Karpas-422 (cell line): ENCODE measurements at regions not wholly inside any gene's neighbourhood (a gene's known extent, or its start where the extent isn't known, plus 50 kb on each side); places are given as distances from the start of the nearest gene placed in this dataset.

Source experiments
- DNase-seq: peaks from one replicate; pipeline ENCODE4 v3.0.0-alpha.2; 2015
- H2AFZ ChIP-seq: fragments of 200-600 bp; sonication (generic); 2 replicates; pipeline ENCODE4 v1.6.1; 2014; ENCODE audit warnings: antibody characterized with exemption, low read length, mixed read lengths
- H3K27ac ChIP-seq: fragments of 200-600 bp; sonication (generic); 2 replicates; pipeline ENCODE4 v1.5.1; 2014; ENCODE audit warnings: mild to moderate bottlenecking, low read length, moderate library complexity
- H3K27me3 ChIP-seq: fragments of 200-600 bp; sonication (generic); 2 replicates; pipeline ENCODE4 v1.6.1; 2014; ENCODE audit warnings: low read length, mixed read lengths
- H3K36me3 ChIP-seq: fragments of 200-600 bp; sonication (generic); 2 replicates; pipeline ENCODE4 v1.6.1; 2014; ENCODE audit warnings: low read length, mixed read lengths; ENCODE audit not compliant: insufficient read depth
- H3K4me1 ChIP-seq: fragments of 200-600 bp; sonication (generic); 2 replicates; pipeline ENCODE4 v1.6.1; 2014; ENCODE audit warnings: mild to moderate bottlenecking, low read length, mixed read lengths
- H3K4me2 ChIP-seq: fragments of 200-600 bp; sonication (generic); 2 replicates; pipeline ENCODE4 v1.6.1; 2014; ENCODE audit warnings: low read length, low read depth, mild to moderate bottlenecking; ENCODE audit not compliant: poor library complexity, severe bottlenecking
- H3K4me3 ChIP-seq: fragments of 200-600 bp; sonication (generic); 2 replicates; pipeline ENCODE4 v1.5.1; 2014; ENCODE audit warnings: mild to moderate bottlenecking, antibody characterized with exemption, low read length, mixed read lengths
- H3K79me2 ChIP-seq: fragments of 200-600 bp; sonication (generic); 2 replicates; pipeline ENCODE4 v1.6.1; 2014; ENCODE audit warnings: mild to moderate bottlenecking, low read length, mixed read lengths
- H3K9ac ChIP-seq: fragments of 200-600 bp; sonication (generic); 2 replicates; pipeline ENCODE4 v1.6.0; 2014; ENCODE audit warnings: low read length
- H3K9me2 ChIP-seq: fragments of 200-600 bp; sonication (generic), shearing (Covaris generic); replicated peaks from 2 replicates; pipeline ENCODE4 v1.6.0; 2014; ENCODE audit warnings: mild to moderate bottlenecking, low read length, moderate library complexity; ENCODE audit not compliant: insufficient read depth
- H3K9me3 ChIP-seq: fragments of 300-700, 200-600 bp; sonication (generic); 2 replicates; pipeline ENCODE4 v1.6.1; 2014; ENCODE audit warnings: low read length, mixed read lengths
- H4K20me1 ChIP-seq: fragments of 200-600 bp; sonication (generic); 2 replicates; pipeline ENCODE4 v1.6.1; 2014; ENCODE audit warnings: mild to moderate bottlenecking, antibody characterized with exemption, low read length, low read depth; ENCODE audit not compliant: insufficient read depth

DNA sequence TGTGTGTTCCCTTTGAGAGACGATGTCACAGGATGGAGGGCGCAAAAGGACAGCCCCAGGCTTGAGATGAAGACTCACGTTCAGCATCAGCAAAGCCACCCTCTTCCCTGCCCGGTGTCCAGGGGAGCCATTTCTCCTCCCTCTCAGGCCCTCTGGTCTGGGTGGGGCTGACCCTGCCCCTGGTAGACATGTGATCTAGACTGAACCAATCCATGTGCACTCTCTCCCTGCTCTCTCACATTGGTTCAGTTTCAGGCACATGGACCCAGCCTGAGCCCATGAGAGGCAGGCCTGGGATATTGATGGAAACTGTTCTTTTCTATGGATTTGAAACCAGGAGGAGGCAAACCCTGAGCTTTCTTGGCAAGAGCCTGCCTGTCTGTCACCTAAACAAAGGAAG is 115.6 kb upstream of the IGSF21 start:
- no peak overlapping the region for H2AFZ ChIP-seq
- no peak for DNase-seq
- no peaks in the 10 kb centered on the region for H3K4me1 ChIP-seq
- H3K27me3 ChIP-seq: no peaks in the 10 kb centered on the region
- H3K27ac ChIP-seq: no peak overlapping the region
- no peaks in the 10 kb centered on the region for H4K20me1 ChIP-seq
- H3K4me3 ChIP-seq: no peak overlapping the region
- H3K9ac ChIP-seq: no peak overlapping the region
- H3K4me2 ChIP-seq: no peak overlapping the region
- no peaks in the 10 kb centered on the region for H3K9me2 ChIP-seq
- H3K9me3 ChIP-seq: no peaks in the 10 kb centered on the region
- no peaks in the 10 kb centered on the region for H3K79me2 ChIP-seq
- no peaks in the 10 kb centered on the region for H3K36me3 ChIP-seq

DNA sequence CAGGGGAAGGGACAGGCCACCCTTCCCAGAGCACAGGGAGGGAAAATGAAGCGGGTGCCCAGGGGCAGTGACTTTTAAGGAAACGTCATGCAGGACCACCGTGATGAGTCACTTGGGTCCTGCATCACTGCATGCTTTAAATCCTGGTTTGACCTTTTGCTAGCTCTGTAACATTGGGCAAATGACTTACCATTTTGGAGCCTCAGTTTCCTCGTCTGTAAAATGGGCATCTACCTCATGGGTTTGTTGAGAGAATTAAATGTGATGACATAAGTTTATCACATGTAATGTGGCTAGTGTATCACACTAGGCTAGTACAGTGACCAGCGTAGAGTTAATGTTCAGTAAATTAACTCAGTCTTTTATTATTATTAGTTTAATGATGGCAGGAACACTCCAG is 114.8 kb upstream of the IGSF21 start:
- H4K20me1 ChIP-seq: no peaks in the 10 kb centered on the region
- no peak for DNase-seq
- no peaks in the 10 kb centered on the region for H3K9me2 ChIP-seq
- H2AFZ ChIP-seq: no peak overlapping the region
- H3K27me3 ChIP-seq: no peaks in the 10 kb centered on the region
- H3K9ac ChIP-seq: no peak overlapping the region
- H3K27ac ChIP-seq: no peak overlapping the region
- no peak overlapping the region for H3K4me2 ChIP-seq
- H3K4me1 ChIP-seq: no peaks in the 10 kb centered on the region
- H3K36me3 ChIP-seq: no peaks in the 10 kb centered on the region
- no peaks in the 10 kb centered on the region for H3K9me3 ChIP-seq
- H3K4me3 ChIP-seq: no peak overlapping the region
- H3K79me2 ChIP-seq: no peaks in the 10 kb centered on the region

DNA sequence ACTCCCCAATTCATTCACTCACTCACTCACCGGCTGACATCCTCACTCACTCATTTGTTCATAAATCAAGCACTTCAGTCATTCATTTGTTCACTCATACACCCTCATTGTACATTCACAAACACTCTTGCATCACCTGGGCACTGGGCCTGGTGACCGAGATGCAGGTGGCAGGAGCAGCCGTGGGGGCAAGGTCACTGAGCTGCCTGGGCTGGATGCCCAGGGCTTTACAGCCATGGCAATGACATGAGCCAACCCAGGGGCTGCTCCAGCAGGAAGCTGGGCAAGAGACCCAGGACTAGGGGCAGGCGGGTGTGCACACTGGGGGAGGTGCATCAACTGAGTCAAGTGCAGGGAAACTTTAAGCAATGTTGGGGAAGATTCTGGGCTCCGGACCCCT is 113.6 kb upstream of the IGSF21 start:
- no peak for DNase-seq
- Histone ChIP-seq H3K9me3 (no peaks in the 10 kb centered on the region), H3K9me2 (no peaks in the 10 kb centered on the region), H3K4me1 (no peaks in the 10 kb centered on the region), H3K36me3 (no peaks in the 10 kb centered on the region), H4K20me1 (no peaks in the 10 kb centered on the region), H3K27me3 (no peaks in the 10 kb centered on the region), H3K4me2 (no peak overlapping the region), H3K4me3 (no peak overlapping the region), H3K27ac (no peak overlapping the region), H2AFZ (no peak overlapping the region), H3K9ac (no peak overlapping the region), H3K79me2 (no peaks in the 10 kb centered on the region)

DNA sequence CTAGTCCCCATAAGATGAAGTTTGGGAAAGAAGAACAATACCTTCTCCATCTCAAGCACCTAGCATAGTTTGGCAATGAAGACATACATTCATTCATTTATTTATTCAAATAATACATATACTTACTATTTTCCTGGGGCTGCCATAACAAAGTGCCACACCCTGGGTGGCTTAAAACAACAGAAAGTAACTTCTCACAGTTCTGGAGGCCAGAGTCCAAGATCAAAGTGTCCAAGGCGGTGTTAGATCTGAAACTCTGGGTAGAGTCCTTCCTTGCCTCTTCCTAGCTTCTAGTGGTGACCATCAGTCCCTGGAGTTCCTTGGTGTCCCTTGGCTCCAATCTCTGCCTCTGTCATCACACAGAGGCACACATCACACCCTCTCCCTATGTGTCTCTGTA is 112.1 kb upstream of the IGSF21 start:
- no peaks in the 10 kb centered on the region for H3K4me1 ChIP-seq
- no peak overlapping the region for H2AFZ ChIP-seq
- H3K9me2 ChIP-seq: no peaks in the 10 kb centered on the region
- no peaks in the 10 kb centered on the region for H3K27me3 ChIP-seq
- H3K9me3 ChIP-seq: no peaks in the 10 kb centered on the region
- H3K4me3 ChIP-seq: no peak overlapping the region
- H3K79me2 ChIP-seq: no peaks in the 10 kb centered on the region
- DNase-seq: no peak
- H3K27ac ChIP-seq: no peak overlapping the region
- no peak overlapping the region for H3K9ac ChIP-seq
- H3K4me2 ChIP-seq: no peak overlapping the region
- no peaks in the 10 kb centered on the region for H3K36me3 ChIP-seq
- H4K20me1 ChIP-seq: no peaks in the 10 kb centered on the region

DNA sequence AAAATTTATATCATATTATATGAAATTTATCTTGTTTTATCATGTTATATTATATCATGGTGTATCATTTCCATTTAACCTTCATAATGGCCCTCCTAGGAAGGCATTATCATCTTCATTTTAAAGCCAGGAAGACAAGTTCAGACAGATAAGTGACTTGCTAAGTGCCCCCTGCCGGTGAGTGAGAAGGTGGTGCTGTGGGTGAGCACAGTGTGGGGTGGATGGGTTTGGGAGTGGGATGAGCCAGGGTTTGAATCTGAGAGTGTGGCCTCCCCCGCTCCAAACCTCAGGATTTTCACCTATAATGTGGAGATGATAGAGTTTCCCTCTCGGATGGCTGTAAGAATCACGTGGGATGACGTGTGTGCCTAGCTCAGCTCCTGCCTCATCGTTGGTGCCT is 108.7 kb upstream of the IGSF21 start:
- DNase-seq: peak; percentile 64
- no peak overlapping the region for H3K27ac ChIP-seq
- no peaks in the 10 kb centered on the region for H3K27me3 ChIP-seq
- H3K9me3 ChIP-seq: no peaks in the 10 kb centered on the region
- no peaks in the 10 kb centered on the region for H3K36me3 ChIP-seq
- no peaks in the 10 kb centered on the region for H3K4me1 ChIP-seq
- no peaks in the 10 kb centered on the region for H3K79me2 ChIP-seq
- H3K9me2 ChIP-seq: no peaks in the 10 kb centered on the region
- no peak overlapping the region for H3K9ac ChIP-seq
- H3K4me3 ChIP-seq: no peak overlapping the region
- H2AFZ ChIP-seq: no peak overlapping the region
- no peak overlapping the region for H3K4me2 ChIP-seq
- H4K20me1 ChIP-seq: no peaks in the 10 kb centered on the region

DNA sequence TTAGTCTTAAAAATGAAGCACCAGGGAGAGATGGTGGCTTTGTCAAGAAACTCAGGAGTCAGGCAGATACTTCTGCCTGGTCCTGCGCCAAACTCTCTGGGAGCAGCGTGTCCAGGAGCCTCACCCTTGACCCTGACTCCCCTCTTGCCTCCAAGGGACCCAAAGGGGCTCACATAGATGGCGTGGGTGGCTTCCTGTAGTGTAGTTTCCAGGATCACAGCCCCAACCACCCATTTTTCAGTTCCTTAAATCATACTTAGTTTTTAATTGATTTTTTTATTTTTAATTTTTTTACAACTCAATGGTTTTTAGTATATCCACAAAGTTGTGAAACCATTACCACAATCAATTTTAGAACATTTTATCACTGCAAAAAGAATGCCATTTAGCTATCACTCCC is 107.7 kb upstream of the IGSF21 start:
- H3K9ac ChIP-seq: no peak overlapping the region
- H3K36me3 ChIP-seq: no peaks in the 10 kb centered on the region
- H3K27me3 ChIP-seq: no peaks in the 10 kb centered on the region
- no peak overlapping the region for H3K27ac ChIP-seq
- H3K4me2 ChIP-seq: no peak overlapping the region
- H3K9me2 ChIP-seq: no peaks in the 10 kb centered on the region
- no peaks in the 10 kb centered on the region for H3K79me2 ChIP-seq
- H3K9me3 ChIP-seq: no peaks in the 10 kb centered on the region
- no peaks in the 10 kb centered on the region for H3K4me1 ChIP-seq
- no peaks in the 10 kb centered on the region for H4K20me1 ChIP-seq
- DNase-seq: no peak
- H2AFZ ChIP-seq: no peak overlapping the region
- H3K4me3 ChIP-seq: no peak overlapping the region

DNA sequence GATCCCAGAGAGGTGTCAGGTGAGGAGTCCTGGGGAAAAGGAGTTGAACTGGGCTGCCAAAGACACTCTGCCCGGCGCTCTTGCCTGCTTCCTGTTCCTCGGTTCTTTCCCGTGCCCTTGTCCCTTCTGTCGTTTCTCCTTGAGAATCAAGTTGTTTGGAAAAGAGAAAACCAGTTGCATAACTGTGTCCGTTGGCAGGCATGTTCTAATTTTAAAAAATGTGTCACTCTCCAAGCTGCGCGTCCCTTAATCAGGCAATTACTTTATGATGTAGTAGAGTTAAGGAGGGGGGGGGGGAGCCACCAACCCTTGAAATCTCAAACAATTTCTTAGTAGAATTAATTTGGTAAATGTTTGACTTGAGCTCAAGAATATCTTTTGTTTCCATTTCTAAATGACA is 105.9 kb upstream of the IGSF21 start:
- no peaks in the 10 kb centered on the region for H3K79me2 ChIP-seq

DNA sequence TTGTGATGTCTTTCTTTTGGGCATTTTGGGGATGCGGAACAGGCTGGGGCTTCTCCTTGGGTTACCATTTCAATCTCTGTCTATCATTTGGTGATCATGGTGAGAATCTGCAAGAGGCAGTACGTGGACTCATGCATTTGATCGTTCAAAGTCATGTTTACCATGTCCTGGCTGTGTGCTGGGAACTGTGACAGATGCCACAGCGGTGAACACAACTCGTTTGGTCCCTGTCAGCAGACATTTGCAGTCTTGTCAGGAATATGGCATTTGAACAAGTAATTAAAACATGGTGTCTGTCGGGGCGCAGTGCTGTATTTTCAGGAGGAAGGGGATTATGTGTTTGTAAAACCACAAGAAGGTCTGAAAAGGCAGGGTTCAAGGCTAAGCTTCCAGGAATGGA is 103.3 kb upstream of the IGSF21 start:
- Histone ChIP-seq H3K4me2 (no peak overlapping the region), H3K9me2 (no peaks in the 10 kb centered on the region), H3K27me3 (no peaks in the 10 kb centered on the region), H3K9ac (no peak overlapping the region), H3K9me3 (no peaks in the 10 kb centered on the region), H2AFZ (no peak overlapping the region), H3K4me3 (no peak overlapping the region), H4K20me1 (no peaks in the 10 kb centered on the region), H3K79me2 (no peaks in the 10 kb centered on the region), H3K4me1 (no peaks in the 10 kb centered on the region), H3K36me3 (no peaks in the 10 kb centered on the region), H3K27ac (no peak overlapping the region)
- DNase-seq: no peak

More for the DNA sequence above, 105.9 kb upstream of the IGSF21 start:
- H3K9ac ChIP-seq: no peak overlapping the region
- no peaks in the 10 kb centered on the region for H3K4me1 ChIP-seq
- H2AFZ ChIP-seq: no peak overlapping the region
- no peak for DNase-seq
- H4K20me1 ChIP-seq: no peaks in the 10 kb centered on the region
- H3K36me3 ChIP-seq: no peaks in the 10 kb centered on the region
- H3K9me3 ChIP-seq: no peaks in the 10 kb centered on the region
- H3K27ac ChIP-seq: no peak overlapping the region
- H3K27me3 ChIP-seq: no peaks in the 10 kb centered on the region
- H3K4me3 ChIP-seq: no peak overlapping the region
- no peak overlapping the region for H3K4me2 ChIP-seq
- H3K9me2 ChIP-seq: no peaks in the 10 kb centered on the region

DNA sequence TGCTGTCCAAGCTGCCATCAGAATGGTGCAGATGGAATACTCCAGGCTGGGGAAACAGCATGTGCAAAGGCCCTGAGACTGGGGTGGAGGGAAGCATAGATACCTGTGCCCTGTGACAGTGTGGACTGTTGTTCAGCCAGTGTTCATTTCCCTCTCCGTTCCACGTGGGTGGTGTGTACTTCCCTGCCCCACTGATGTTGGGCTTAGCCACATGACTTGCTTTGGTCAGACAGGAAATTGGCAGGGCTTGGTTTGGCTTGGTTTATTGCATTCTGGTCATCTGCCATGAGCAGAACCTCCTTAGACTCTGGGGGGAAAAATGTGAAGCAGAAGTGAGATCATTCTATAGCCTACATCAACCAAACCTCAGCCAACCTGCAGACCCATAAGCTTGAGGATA is 102.4 kb upstream of the IGSF21 start:
- H3K27me3 ChIP-seq: no peaks in the 10 kb centered on the region

More for the DNA sequence above, 102.4 kb upstream of the IGSF21 start:
- H3K79me2 ChIP-seq: no peaks in the 10 kb centered on the region
- no peak overlapping the region for H3K9ac ChIP-seq
- no peaks in the 10 kb centered on the region for H3K9me3 ChIP-seq
- no peaks in the 10 kb centered on the region for H3K9me2 ChIP-seq
- no peaks in the 10 kb centered on the region for H3K4me1 ChIP-seq
- no peak overlapping the region for H3K4me3 ChIP-seq
- no peak for DNase-seq
- H4K20me1 ChIP-seq: no peaks in the 10 kb centered on the region
- no peak overlapping the region for H3K27ac ChIP-seq
- no peak overlapping the region for H2AFZ ChIP-seq
- no peak overlapping the region for H3K4me2 ChIP-seq
- no peaks in the 10 kb centered on the region for H3K36me3 ChIP-seq
